Anterior cingulate cortex (tissue), 58 donors: ENCODE measurements at regions not wholly inside any gene's neighbourhood (a gene's known extent, or its start where the extent isn't known, plus 50 kb on each side); places are given as distances from the start of the nearest gene placed in this dataset.

Source experiments
- DNase-seq, 58 donors: peaks; one replicate each; lab custom pipeline; 2025; lab: John Stamatoyannopoulos, UW

DNA sequence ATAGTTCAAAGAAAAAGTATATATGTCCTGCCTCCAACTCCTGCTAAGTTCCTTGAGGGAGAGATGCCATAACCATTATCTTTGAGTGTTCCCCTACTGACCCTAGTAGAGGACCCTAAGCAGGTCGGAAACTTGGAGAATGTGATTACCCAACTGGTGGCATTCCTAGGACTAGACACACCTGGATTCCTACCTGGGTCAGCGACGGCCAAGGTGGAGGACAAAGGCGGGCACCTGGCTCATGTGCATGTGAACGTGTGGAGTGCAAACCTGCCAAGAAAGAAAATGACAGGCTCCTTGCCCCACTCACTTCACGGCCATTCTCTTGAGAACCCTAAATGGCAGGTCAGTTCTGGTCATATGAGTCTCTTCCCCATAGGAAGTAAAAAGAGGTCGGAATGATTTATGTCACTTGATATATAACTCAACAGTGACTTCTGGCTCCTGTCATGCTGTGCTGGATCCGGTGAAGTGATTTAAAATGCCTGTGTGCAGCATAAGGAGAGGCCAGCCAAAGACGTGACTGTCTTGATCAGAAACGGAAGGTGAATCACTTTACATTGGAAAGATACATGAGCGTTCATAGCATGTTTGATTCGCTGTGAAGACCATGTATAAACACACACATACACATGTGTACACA, 371.6 kb downstream of the EIPR1 start:
- no peak for DNase-seq

- peak in 5 of 58 donors; percentile 1 to 18 (median 5) for DNase-seq
These were observed 375.7 kb downstream of the EIPR1 start for GRCh38 chr2:3001615-3002560.

- no peak for DNase-seq
These were observed 376.6 kb downstream of the EIPR1 start for GRCh38 chr2:3000968-3001367.

DNA sequence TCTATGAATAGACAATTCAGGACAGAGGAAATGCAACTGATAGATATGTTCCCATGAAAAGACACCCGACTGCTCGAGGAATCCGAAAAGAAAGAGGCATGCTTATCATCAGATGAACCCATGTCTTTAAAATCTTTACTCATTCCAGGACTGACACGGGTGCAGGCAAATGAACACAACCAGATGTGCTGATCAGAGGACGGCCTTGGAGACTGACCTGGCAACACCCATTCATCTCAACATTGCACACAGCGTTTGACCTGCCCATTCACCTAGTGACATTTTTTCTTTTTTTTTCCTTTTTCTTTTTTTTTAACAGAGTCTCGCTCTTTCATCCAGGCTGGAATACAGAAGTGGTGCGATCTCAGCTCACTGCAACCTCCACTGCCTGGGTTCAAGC, 377.5 kb downstream of the EIPR1 start:
- no peak for DNase-seq

DNA sequence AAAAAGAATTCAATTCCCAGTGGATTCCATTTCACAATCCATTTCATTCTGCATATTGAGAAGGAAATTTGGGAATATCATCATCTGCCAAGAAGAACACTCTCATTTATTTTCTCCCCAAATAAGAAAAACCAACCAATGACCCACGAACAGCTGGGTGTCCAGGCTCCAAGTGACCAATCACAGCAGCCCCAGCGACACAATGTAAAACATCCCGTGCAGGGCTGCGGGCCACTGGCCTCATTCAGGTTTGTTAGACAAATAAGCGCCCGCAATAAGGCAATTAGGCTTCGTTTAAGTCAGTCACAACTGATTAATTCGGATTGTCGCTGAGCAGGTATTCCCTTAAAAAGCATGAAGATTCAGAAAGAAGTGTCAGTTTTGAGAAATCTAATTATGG, 378.6 kb downstream of the EIPR1 start:
- no peak for DNase-seq

DNA sequence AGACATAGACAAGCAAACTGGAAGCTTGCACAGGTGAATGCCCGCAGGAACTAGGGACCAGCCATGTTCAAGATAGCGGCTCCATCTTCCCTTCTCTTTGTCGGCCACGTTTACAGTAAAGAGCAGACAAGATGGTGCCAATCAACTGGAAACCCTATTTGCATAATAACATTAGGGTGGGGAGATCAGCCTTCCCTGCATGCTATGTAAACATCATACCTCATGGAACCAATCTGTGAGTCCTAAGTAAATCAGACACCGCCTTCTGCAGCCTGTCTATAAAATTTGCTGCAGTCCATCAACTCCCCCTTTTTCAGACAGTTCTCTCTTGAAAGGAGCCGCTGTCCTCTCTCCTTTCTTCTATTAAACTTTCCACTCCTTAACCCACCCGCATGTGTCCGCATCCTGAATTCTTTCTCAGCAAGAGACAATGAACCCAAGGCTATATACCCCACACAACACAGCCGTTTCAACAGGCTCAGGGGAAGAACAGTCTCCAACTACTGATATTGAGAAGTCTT, 384.4 kb downstream of the EIPR1 start:
- DNase-seq, result no peak

GRCh38 chr2:2992634-2993033, 385.0 kb downstream of the EIPR1 start:
- DNase-seq, result no peak

GRCh38 chr2:2985020-2985419, 392.6 kb downstream of the EIPR1 start:
- no peak for DNase-seq

GRCh38 chr2:2981000-2981399, 396.6 kb downstream of the EIPR1 start:
- no peak for DNase-seq

- peak in 1 of 58 donors; percentile 14 for DNase-seq
These were observed 402.6 kb downstream of the EIPR1 start for GRCh38 chr2:2974982-2975381.

DNA sequence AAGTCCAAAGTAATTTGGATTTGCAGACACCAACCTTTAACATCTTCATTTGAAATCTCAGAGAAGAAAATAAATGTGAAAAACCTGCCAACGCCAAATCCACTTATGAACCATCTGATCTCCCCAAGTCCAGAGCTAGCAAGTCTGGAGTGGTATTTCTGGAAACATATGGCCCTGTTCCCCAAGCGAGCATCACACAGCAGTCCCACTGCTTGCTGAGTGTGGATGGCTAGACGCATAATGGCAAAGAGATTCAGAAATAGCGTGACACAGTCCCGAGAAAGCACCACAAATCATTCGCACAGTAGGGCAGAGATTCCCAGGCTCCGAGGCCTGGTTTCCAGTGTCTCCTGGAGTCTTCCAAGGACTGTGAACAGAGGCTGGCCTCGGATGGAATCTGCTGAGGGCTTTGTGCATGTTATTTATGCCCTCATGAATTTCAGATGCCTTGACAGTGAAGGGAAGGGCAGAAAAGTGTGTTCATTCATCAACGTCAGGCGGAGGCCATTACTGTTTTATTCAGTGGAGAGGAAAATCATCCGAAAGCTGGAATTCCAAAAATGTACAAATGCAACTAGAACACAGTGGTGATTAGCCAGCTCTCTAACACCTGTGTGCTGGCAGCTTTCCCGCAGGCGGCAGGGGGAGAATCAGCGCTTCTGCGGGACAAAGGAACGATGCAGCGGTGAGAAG, 417.0 kb downstream of the EIPR1 start:
- DNase-seq, result no peak

DNA sequence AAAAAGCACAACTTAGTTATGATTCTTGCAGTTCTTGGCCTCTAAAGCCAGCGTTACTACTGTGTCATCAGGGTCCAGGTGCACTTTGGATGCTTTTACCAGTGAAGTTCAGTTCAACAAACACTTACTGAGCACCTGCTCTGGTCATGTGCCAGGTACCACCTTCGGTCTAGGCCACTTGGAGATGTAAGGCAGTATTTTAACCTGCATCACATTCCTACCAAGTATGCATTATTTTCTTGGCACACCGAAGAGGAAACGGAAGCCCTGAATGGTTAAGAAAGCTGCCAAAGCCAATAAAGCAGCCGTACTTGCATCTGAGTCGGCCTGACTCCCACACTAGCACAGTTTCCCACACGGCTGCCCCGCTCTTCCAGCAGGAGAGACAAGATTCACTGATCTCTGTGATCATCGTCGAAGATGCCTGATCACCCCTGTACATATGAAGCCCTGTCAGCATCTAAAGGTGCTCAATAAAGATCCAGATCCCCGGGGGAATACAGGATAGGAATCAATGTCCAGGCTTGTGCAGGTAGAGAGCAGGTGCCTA, 427.1 kb downstream of the EIPR1 start:
- no peak for DNase-seq

GRCh38 chr2:2947406-2947805, 430.2 kb downstream of the EIPR1 start:
- no peak for DNase-seq

DNA sequence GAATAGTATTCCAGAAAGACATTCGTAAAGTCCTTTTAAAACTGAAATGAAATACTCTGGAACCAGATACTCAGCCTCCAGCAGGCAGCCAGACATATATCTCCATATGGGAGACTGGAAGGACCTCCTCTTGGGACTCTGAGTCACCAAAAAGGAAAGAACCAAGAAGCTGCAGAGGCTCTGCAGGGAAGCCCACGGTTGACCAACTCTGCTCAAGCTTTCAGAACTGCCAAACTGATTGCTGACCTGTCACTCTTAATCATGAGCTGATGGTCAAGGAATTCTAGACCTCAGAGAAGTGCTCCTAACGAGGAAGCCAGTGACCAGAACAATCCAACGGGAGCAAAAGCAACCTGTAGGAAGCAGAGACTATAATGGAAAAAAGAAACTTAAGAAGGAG, 434.7 kb downstream of the EIPR1 start:
- DNase-seq, result no peak

DNA sequence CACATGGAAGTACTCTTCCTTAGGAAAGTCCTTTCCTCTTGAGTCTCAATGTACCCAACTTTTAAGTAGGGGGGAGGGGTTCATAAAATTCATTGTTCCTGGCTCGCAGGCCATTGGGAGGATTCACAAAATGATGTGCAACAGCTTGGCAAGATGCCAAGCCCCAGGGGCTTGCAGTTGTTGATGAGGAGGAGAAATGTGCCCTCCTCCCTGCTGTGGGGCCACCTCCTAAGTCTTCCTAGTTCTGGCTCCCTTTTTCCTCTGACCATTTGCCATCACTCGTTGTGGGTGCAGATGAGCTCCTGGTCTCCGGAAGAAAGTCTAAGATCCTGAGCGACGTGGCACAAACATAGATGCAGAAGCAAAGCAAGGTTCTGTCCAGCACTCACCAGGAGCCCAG, 435.4 kb downstream of the EIPR1 start:
- no peak for DNase-seq

DNA sequence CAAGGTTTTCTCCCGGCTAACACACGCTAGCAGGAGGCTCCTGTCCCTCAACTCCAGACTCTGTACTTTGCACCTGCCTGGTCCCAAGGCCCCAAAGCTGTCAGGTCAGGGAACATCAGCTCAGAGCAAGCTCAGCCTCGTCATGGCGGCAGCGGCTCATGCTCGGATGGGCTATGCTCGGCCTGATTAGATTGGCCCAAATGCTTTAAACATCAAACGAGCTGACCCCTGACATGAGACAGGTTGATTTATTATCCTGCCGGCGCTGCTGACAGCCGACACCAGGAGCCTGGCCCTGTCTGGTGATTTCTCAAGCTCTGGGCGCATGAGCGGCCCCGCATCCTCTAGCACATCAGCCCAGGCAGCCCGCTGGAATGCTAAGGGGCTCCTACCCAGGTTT, 436.4 kb downstream of the EIPR1 start:
- DNase-seq, result no peak

DNA sequence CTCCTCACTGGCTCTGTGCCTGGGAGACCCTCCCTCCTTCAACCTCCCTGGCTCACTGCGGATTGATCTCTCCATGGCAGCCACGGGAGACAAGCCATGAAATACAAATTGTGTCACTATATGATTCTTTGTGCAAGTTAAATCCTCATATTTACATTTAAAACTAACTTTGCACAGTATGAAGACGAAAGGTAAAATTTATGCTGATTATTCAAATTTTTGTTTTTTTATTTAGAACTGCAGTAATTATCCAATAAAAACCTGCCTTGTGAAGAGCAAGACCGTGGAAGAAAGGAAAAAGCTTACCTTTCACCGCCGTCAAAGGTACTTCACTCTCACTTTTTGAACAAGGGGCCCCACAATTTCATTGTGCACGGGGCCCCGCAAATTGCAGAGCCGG, 436.9 kb downstream of the EIPR1 start:
- no peak for DNase-seq

DNA sequence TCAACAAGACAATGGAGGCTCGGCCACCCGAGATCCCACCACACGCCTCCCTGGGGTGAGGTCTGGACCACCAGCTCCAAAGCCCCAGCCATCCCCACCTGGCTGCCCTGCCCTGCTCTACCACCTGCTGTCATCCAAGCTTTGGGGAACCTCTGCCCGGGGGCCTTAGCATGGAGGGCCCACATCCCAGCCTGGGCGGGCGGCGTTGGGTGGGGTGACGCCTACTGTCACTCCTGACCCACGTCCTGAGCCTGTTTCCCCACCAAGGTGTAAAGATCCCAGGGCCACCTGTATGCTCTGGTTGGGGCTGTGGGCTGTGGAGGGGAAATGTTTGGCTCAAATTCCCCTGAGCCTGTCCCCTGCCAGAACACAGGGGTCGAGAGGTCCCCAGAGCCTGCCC, 437.6 kb downstream of the EIPR1 start:
- no peak for DNase-seq

DNA sequence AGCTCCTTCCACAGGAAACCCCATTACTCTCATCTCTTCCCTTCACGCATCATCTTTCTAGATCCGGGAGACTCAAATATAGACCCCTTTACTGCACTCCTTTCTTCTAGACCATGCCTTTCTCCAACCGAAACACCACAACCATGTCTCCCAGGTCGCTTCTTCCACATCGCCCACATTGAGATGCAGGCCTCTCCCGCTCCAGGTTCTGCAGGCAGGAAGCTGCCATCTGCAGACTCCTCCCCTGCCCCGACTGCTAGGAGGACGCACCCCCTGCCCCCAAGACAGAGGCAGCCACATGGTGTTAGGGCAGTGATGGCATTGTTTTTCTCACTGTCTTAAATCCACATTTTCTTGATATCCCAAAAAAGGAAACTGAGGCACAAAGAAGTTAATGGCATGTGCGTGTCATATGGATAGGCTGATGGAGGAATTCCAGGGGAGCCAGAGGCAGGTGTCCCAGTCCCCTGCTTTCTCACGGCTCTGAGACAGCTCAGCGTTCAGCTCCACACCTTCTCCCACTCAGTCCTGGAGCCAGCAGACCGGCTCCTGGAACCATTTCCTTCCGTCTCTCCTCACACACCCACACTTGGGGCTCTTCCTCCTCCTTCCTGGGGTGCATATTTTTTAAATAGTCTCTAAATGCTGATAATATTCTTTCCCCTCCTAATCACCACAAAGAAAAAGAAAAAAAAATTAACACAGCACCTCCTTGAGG, 438.4 kb downstream of the EIPR1 start:
- DNase-seq, result peak in 4 of 58 donors; percentile 8 to 24 (median 16)

DNA sequence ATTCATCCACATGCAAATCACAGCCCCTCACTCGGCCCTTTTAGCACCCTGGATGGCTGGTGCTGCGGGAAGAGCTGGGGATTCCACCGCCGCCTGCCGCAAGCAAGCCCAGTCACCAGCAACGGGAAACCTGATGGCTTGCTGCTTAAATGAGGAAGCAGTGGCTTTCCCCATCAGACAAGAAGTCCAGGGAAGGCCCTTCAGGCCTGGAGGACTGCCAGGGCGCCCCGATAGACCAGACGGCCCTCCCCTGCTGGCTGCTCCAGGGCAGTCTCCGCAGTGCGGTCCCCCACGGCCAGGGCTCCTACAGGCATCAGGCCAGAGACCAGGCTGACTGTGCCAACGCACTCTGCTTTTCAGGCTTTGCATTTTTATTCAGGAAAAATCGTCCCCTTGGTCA, 439.1 kb downstream of the EIPR1 start:
- peak in 40 of 58 donors; percentile 11 to 77 (median 44) for DNase-seq
